ENCODE measurements at regions not wholly inside any gene's neighbourhood (a gene's known extent, or its start where the extent isn't known, plus 50 kb on each side); places are given as distances from the start of the nearest gene placed in this dataset.

- DNase-seq (no peak), FAIRE-seq (no peak)
- Histone ChIP-seq H3K9me3 (ENCODE audit: control insufficient read depth in 2 of 3, insufficient read depth in 1 of 3, low read length in 3 of 3) (no peaks in the 10 kb centered on the region), H3K36me3 (ENCODE audit: control insufficient read depth in 2 of 3, insufficient read depth in 3 of 3, low read length in 3 of 3) (no peaks in the 10 kb centered on the region), H3K27ac (ENCODE audit: low read depth in 2 of 2, low read length in 2 of 2) (no peak overlapping the region), H3K27me3 (ENCODE audit: control insufficient read depth, insufficient read depth, low read length) (no peaks in the 10 kb centered on the region), H3K9ac (ENCODE audit: low read length in 3 of 3) (no peak overlapping the region), H3K4me3 (ENCODE audit: low read length in 3 of 3) (no peak overlapping the region), H3K4me1 (ENCODE audit: control insufficient read depth in 2 of 3, insufficient read depth in 2 of 3, low read depth in 1 of 3, low read length in 3 of 3) (no peaks in the 10 kb centered on the region)
- intact Hi-C loops (cut with DNase I): no loop called here
- TF ChIP-seq CTCF (IDR thresholded peaks at IDR 0.05; ENCODE audit: borderline replicate concordance, extremely low read depth, insufficient read depth): no peak
Measured at GRCh38 chr11:29312812-29313211, 704.0 kb downstream of the KCNA4 start.

- H3K36me3 ChIP-seq (ENCODE audit: control insufficient read depth in 2 of 3, insufficient read depth in 3 of 3, low read length in 3 of 3): no peaks in the 10 kb centered on the region
- H3K9me3 ChIP-seq (ENCODE audit: control insufficient read depth in 2 of 3, insufficient read depth in 1 of 3, low read length in 3 of 3): no peaks in the 10 kb centered on the region
- FAIRE-seq: no peak
- H3K27ac ChIP-seq (ENCODE audit: low read depth in 2 of 2, low read length in 2 of 2): no peak overlapping the region
- DNase-seq: no peak
- H3K27me3 ChIP-seq (ENCODE audit: control insufficient read depth, insufficient read depth, low read length): no peaks in the 10 kb centered on the region
- H3K4me1 ChIP-seq (ENCODE audit: control insufficient read depth in 2 of 3, insufficient read depth in 2 of 3, low read depth in 1 of 3, low read length in 3 of 3): no peaks in the 10 kb centered on the region
- no peak for TF ChIP-seq CTCF (IDR thresholded peaks at IDR 0.05; ENCODE audit: borderline replicate concordance, extremely low read depth, insufficient read depth)
- intact Hi-C loops (cut with DNase I): no loop called here
- no peak overlapping the region for H3K9ac ChIP-seq (ENCODE audit: low read length in 3 of 3)
- no peak overlapping the region for H3K4me3 ChIP-seq (ENCODE audit: low read length in 3 of 3)
Measured at GRCh38 chr11:29310725-29311342, 706.0 kb downstream of the KCNA4 start.

GRCh38 chr11:29309992-29310391, 706.8 kb downstream of the KCNA4 start:
- intact Hi-C loops (cut with DNase I): no loop called here
- no peak for TF ChIP-seq CTCF (IDR thresholded peaks at IDR 0.05; ENCODE audit: borderline replicate concordance, extremely low read depth, insufficient read depth)
- Histone ChIP-seq H3K27ac (ENCODE audit: low read depth in 2 of 2, low read length in 2 of 2) (no peak overlapping the region), H3K27me3 (ENCODE audit: control insufficient read depth, insufficient read depth, low read length) (no peaks in the 10 kb centered on the region), H3K4me1 (ENCODE audit: control insufficient read depth in 2 of 3, insufficient read depth in 2 of 3, low read depth in 1 of 3, low read length in 3 of 3) (no peaks in the 10 kb centered on the region), H3K9me3 (ENCODE audit: control insufficient read depth in 2 of 3, insufficient read depth in 1 of 3, low read length in 3 of 3) (no peaks in the 10 kb centered on the region), H3K9ac (ENCODE audit: low read length in 3 of 3) (no peak overlapping the region), H3K36me3 (ENCODE audit: control insufficient read depth in 2 of 3, insufficient read depth in 3 of 3, low read length in 3 of 3) (no peaks in the 10 kb centered on the region), H3K4me3 (ENCODE audit: low read length in 3 of 3) (no peak overlapping the region)
- FAIRE-seq: no peak
- DNase-seq: no peak

- no peak for TF ChIP-seq CTCF (IDR thresholded peaks at IDR 0.05; ENCODE audit: borderline replicate concordance, extremely low read depth, insufficient read depth)
- FAIRE-seq (no peak), DNase-seq (no peak)
- H3K4me1 ChIP-seq (ENCODE audit: control insufficient read depth in 2 of 3, insufficient read depth in 2 of 3, low read depth in 1 of 3, low read length in 3 of 3): no peaks in the 10 kb centered on the region
- no peaks in the 10 kb centered on the region for H3K27me3 ChIP-seq (ENCODE audit: control insufficient read depth, insufficient read depth, low read length)
- intact Hi-C loops (cut with DNase I): no loop called here
- H3K36me3 ChIP-seq (ENCODE audit: control insufficient read depth in 2 of 3, insufficient read depth in 3 of 3, low read length in 3 of 3): no peaks in the 10 kb centered on the region
- H3K27ac ChIP-seq (ENCODE audit: low read depth in 2 of 2, low read length in 2 of 2): no peak overlapping the region
- H3K9ac ChIP-seq (ENCODE audit: low read length in 3 of 3): no peak overlapping the region
- no peaks in the 10 kb centered on the region for H3K9me3 ChIP-seq (ENCODE audit: control insufficient read depth in 2 of 3, insufficient read depth in 1 of 3, low read length in 3 of 3)
- no peak overlapping the region for H3K4me3 ChIP-seq (ENCODE audit: low read length in 3 of 3)
Measured at GRCh38 chr11:29306527-29306926, 710.3 kb downstream of the KCNA4 start.

Data from kidney (tissue), 13 donors.